GM19240 (cell line): ENCODE measurements at regions not wholly inside any gene's neighbourhood (a gene's known extent, or its start where the extent isn't known, plus 50 kb on each side); places are given as distances from the start of the nearest gene placed in this dataset.

Experiments used
- DNase-seq: peaks from one replicate; pipeline ENCODE4 v3.0.0; 2011; ENCODE audit warnings: low spot score; ENCODE audit not compliant: insufficient read length

DNA sequence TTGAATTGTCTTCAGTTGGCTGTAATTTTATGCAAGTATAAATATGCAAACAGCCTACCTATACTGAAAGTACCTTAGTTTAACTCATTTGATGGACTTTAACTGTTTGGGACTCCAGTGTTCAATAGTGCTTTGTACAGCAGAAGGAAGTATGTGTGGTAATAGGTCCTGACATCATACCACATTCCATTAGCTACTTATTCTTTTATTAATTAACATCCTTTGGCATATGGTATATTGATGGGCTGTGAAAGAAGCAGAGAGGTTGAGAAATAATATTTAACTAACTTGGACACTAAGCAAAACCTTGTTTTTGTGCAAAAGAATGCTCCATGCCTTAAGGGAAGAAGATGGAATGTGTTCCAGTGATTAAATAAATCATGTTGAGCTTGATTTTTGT is 97.6 kb upstream of the SEMA6A start:
- DNase-seq: no peak

DNA sequence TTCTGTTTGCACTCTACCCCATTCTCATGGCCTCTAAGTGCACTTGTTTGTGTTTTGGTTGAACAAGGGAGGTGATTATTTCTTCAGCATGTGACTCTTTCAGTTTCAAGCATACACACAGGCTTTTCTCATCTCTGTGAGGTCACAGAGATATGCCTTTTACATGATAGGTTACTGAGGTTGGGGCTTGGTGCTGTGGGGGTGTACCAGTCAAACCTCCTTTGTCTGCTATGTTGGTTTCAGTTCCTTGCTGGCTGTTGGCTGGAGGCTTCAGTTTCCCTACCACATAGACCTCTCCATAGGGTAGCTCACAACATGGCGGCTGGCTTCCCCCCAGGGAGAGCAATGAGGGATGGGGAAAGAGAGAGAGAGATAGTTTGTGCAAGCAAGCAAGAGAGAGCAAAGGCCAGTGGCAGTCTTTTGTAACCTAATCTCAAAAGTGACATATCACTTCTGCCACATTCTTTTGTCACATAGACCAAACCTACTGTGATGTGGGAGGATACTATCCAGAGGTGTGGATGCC is 96.7 kb upstream of the SEMA6A start:
- peak; percentile 12 for DNase-seq

DNA sequence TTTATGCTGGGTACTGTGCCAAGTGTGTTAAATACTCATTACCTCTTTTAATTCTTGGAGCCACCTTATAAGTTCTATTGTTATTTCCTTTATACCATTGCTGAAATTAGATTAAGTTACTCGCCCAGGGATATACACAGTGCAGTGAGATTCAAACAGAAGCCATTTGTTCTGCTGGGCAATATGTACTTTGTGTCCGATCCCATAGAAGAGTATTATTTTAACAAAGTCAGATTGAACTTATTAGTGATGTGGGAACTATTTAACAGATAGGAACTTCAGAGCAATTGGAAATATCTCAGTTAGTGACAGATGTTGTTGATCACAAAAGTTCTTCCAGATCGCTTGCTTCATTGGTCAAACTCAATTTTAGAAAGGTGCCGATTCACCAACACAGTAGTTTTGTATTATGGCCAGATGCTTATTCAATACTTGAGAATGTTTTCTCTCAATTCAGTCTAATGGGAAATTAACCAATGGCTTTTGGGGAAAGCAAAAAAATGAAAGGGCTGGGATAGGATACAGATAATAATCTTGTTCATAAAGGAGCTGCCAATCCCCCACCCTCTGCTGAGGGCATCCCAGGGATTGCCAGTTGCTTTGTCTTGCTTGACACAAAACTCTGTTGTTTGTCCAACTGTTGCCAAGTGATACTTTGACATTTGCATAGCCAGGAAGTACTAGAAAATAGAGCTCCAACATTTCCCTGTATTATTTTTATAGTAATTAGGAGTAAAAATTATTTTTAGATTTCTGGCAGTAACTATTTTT is 94.8 kb upstream of the SEMA6A start:
- DNase-seq: no peak

- DNase-seq: no peak
Observed at GRCh38 chr5:116668390-116668789, 93.8 kb upstream of the SEMA6A start.

- no peak for DNase-seq
Observed at GRCh38 chr5:116666901-116667300, 92.3 kb upstream of the SEMA6A start.

- no peak for DNase-seq
Observed at GRCh38 chr5:116664988-116665387, 90.4 kb upstream of the SEMA6A start.

- no peak for DNase-seq
Observed at GRCh38 chr5:116663081-116663480, 88.5 kb upstream of the SEMA6A start.

- no peak for DNase-seq
Observed at GRCh38 chr5:116661419-116661818, 86.8 kb upstream of the SEMA6A start.

GRCh38 chr5:116660929-116661328 is 86.3 kb upstream of the SEMA6A start:
- no peak for DNase-seq

DNA sequence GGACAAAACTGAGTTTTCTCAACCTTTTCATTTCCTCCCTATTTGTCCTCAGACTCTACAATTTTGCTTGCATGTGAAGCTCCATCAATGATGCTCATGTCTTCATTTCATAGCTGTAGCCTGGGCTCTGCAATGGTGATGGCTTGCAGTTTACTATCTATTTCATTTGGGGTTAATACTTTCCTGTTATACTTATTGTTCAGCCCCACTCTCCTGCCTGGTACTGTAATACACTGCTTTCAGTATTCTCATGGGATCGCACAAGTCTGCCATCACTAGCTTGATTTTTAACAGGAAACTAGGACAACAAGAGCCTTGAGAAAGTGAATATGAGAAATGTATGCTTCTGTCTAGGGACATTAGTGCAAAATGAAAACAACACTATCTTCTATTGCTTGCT is 84.2 kb upstream of the SEMA6A start:
- DNase-seq: no peak

DNA sequence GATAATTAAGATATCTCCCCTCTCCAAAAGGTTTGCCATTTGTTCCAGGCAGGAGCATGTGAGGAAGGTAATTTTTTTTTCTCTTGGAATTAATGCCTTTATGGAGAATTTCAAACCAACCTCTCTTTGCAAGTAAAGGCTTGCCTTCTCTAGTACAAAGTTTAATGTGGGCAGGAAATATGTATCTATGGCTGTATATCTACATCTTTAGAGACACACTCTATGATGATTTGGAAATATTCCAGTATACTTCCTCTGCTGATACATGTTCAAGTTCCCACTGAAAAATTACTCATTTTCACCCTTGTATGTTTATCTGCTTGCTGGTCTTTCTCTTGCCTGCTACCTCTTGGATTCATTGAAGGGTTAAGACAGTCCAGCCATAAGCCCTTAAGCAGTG is 83.5 kb upstream of the SEMA6A start:
- no peak for DNase-seq

GRCh38 chr5:116655431-116655830 is 80.8 kb upstream of the SEMA6A start:
- no peak for DNase-seq

DNA sequence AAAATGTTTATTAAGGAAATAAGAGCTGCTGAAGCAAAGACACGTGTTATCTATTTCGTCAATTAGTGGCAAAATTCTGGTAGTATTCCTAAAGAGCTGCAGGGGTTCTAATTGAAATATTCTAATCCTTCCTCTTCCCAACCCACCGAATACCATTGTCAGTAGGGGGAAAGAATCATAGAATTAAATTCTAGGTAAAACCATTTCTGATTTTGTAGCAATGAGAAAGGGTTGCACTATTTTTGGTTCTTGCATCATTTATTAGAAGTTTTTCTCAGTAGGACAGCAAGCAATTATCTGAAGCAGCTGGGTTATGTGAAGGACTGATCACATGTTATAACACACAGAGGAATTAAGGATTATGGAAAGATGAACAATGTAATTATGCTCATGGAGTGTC is 80.3 kb upstream of the SEMA6A start:
- no peak for DNase-seq

DNA sequence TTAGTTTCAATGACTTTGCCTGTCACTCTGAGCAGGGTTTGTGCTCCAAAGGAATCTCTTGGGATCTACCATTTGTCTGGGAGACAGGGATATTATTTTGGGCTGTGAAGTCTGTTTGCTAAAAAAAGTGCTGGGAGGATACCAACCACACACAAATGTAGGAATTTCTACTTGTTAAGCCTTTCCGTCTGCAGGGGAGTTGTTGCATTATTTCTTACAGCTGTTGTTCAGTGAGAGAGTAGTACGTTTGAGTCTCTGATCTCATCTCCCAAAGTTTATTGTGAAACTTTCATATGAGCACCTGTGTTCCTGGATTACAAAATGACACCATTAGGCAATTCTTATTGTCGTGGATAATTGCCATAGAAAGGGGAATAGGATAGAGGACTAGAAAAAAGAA is 78.3 kb upstream of the SEMA6A start:
- DNase-seq: no peak

DNA sequence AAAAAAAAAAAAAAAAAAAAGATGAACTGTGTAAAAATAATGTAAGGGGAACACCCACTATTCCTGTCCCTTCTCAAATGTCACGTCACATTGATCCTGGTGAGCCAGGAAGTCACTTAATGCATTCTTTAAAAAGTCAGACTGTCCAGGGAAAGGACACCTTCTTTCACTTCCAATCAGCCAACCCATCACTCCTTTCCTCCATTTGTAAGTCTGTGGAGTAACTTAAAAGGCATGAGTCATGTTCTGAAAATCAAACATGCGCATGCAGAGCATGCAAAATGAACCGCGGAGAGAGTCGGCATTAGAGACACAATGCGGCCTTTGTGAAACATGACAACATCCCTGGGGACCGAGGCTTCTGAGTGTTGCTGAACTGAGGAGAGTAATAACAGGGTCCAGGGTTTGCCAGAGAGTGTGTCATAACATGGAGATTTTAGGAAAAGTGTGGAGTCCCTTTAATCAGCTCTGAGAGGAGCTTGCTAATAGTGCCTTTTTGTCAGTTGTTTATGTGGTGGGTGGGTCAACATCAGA is 77.6 kb upstream of the SEMA6A start:
- DNase-seq: no peak

DNA sequence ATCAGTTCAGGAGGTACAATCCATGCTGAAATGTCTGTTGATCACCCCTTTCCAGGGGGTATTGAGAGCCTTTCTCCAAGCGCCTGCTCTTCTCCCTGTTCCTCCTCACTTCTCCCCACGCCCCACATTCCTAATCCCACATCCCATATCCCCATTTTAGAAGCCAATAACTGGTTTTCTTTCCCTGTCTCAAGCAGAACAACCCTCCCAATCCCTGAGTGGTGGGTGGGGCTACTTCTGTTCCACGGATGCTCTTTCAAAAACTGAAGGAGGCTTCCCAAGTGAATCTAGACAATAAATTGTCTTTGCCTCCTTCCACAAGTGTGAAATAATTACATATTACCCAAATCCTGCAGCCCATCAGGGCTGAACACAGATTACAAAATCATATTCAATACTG is 77.0 kb upstream of the SEMA6A start:
- no peak for DNase-seq

GRCh38 chr5:116650964-116651363 is 76.3 kb upstream of the SEMA6A start:
- no peak for DNase-seq

DNA sequence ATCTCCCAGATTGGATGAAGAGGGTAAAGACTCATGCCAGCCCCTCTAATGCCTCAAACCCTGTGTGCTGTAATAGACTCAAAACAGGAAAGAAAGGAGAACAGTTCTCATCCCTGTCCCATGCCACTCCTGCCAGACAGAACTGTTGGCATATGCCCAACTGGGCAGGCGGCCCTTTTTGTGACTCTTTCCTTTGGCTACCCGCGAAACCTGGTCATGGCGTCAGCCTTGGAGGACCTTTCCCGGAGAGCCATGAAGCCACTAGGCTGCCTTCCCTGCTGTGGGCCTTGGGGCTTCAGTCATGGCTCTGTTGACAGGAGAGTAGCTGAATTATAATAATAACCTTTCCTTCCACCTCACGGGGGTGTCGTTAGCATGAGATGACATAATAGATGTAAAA is 75.9 kb upstream of the SEMA6A start:
- DNase-seq: no peak

DNA sequence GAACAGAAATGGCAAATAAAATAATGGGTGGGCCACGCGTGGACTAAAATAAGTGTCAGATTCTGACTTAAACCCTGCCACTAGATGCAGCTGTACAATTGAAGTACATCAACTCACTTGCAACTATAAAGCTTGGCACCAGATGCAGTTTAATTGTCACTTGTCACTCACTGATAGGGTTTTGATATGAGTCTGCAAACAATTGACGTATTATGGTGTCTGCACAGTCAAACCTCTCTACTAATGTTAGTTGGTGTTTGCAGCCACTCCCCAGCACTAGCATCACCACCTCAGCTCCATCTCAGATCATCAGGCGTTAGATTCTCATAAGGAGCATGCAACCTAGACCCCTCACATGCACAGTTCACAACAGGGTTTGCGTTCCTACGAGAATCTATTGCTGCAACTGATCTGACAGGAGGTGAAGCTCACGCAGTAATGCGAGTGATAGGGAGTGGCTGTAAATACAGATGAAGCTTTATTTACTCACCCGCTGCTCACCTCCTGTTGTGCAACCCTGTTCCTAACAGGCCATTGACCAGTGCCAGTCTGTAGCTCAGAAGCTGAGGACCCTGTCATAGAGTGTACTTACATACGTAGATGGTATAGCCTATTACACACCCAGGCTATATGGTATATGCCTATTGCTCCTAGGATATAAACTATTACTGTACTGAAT is 72.1 kb upstream of the SEMA6A start:
- DNase-seq: no peak

- no peak for DNase-seq
Observed at GRCh38 chr5:116645627-116646026, 71.0 kb upstream of the SEMA6A start.

DNA sequence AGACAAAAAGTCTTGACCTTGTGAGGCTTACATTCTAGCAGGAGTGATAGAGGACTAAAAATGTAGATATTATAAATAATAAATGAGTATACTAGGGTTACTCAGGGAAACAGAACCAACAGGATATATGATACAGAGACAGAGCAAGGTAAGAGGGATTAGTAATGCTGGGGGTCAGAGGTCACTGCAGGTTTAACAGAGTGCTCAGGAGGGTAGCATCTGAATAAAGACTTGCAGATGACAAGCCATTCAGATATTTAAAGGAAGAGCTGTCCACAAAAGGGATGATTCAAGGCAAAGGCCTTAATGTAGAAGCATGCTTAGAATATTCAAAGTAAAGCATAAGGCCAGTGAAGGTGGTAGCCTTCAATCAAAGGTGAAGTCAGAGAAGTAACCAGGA is 65.6 kb upstream of the SEMA6A start:
- no peak for DNase-seq

- no peak for DNase-seq
Observed at GRCh38 chr5:116637149-116637740, 62.6 kb upstream of the SEMA6A start.
